GM12892 (cell line): ENCODE measurements at regions not wholly inside any gene's neighbourhood (a gene's known extent, or its start where the extent isn't known, plus 50 kb on each side); places are given as distances from the start of the nearest gene placed in this dataset.

ENCODE experiments used
- DNase-seq: peaks from one replicate; pipeline ENCODE4 v3.0.0; 2011; ENCODE audit not compliant: insufficient read length
- FAIRE-seq: peaks from 2 replicates; lab custom pipeline; 2011; peaks lifted over from hg19 to GRCh38; lab: Jason Lieb, UNC
- POLR2A ChIP-seq: IDR thresholded peaks from 2 replicates; pipeline ENCODE4 v1.6.1; 2011; ENCODE audit warnings: low read depth, low read length, control low read depth
- POLR2AphosphoS5 ChIP-seq: IDR thresholded peaks from 2 replicates; pipeline ENCODE4 v1.6.1; 2011; ENCODE audit warnings: low read depth, low read length, control low read depth
- TAF1 ChIP-seq: IDR thresholded peaks from 2 replicates; pipeline ENCODE4 v1.6.1; 2011; ENCODE audit warnings: low read depth, mild to moderate bottlenecking, control low read depth, low read length, borderline replicate concordance

- DNase-seq = no peak
- FAIRE-seq = no peak
- TF ChIP-seq POLR2A (no peak), TAF1 (no peak), POLR2AphosphoS5 (no peak)
Observed at GRCh38 chr1:201628490-201628889, 89.6 kb downstream of the NAV1 start.

DNA sequence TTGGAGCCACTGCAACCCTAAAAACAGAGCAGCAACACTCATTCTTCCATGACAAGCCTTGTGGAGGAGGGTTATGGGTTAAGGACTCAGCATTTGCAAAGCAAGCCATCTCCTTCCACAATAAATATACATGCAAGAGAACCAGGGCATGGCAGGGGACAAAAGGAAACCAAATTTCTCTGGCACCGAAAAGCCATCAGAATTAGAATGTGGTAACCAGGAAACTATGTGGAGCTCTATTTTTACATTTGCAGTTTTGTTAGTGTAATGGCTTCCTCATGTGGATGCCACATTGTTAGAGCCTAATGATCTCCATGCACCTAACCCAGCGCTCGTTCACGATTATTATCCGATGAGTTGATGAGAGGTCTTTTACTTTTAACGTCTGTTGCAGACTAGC, 91.7 kb downstream of the NAV1 start:
- FAIRE-seq = no peak
- TF ChIP-seq POLR2AphosphoS5 (no peak), POLR2A (no peak), TAF1 (no peak)

DNA sequence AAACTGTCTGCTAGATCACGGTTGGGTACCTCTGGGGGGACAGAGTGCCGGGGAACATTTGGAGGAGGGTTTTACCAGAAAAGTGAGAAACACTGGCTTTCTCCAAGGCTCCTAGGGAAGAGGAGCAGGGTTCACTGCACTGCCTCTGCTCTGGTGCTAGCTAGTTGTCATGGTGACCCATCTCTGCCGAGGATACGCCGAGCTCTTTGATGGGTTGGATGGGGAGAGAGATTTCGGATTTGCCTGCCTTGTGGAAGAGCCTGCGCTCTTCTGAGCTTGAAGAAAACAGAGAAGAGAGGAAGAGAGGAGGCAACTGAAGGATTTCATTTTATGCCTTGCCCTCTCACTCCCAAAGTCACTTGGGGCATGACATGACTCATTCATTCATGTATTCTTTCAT, 92.1 kb downstream of the NAV1 start:
- TF ChIP-seq POLR2AphosphoS5 (no peak), TAF1 (no peak), POLR2A (no peak)
- FAIRE-seq = no peak

More for the DNA sequence above, 91.7 kb downstream of the NAV1 start:
- no peak for DNase-seq

DNA sequence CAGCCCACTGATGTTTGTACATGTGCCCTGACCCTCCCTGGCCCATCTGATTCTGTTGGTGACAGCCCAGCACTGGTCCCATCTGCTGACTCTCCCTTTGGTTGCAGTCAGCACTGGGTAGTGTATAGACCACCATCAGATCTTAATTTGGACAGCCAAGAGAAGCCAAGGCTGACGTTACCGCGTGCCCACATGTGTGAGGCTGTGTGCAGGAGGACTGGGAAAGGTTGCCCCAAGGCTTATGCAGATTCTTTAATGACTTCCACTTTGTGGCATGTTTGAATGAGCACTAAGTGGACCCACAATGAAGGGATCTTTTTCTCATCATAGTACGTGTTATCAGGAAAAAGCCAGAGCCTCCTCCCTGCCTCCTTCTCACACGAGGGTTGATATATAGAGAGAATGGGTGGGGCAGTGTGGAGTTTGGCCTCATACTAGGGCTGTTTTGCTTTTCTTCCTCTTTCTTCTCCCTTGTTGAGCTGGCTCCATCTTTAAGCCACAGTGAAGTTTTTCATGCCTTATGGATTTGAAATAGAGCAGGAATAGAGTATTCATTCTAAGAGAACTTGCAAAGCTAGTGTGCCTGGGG, 93.5 kb downstream of the NAV1 start:
- FAIRE-seq = no peak

More for the DNA sequence above, 92.1 kb downstream of the NAV1 start:
- DNase-seq = no peak

DNA sequence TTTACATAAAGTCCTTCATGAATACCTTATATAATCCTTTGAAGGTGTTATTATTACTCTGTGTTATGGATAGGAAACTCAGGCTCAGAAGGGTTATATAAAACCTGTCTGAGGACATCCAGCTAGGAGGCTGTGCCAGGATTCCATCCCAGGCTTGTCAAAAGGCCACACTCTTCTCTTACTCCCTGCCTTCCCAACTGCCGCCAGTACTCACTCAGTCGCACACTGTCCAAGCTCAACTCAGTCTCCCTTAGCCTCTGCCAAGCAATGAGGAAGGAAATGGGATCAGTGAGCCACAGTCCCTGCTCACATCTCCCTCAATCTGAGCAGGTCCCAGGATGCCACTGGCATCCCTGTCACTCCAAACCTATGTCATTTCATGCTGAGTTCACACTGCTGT, 94.4 kb downstream of the NAV1 start:
- TF ChIP-seq POLR2AphosphoS5 (no peak), POLR2A (no peak), TAF1 (no peak)
- FAIRE-seq (no peak), DNase-seq (no peak)

More for the DNA sequence above, 93.5 kb downstream of the NAV1 start:
- no peak for TF ChIP-seq TAF1
- TF ChIP-seq POLR2A = no peak
- no peak for TF ChIP-seq POLR2AphosphoS5
- DNase-seq = no peak

DNA sequence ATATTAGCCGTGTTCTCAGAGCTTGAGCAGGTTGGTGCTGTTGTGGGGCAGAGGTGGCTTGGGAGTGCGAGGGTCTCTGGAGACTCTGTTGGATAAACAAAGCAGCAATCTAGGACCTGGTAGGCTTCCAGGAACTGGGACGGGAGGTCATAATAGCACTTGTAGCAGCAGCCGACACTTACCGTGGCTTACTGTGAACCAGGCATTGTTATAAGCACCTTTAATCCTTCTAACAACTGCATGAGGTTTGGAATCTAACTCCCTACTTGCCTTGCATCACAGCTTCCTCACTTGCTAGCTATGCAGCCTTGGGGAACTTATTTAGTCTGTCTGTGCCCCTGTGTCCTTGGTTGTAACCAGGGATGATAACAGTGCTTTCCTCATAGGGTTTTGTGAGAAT, 94.9 kb downstream of the NAV1 start:
- no peak for FAIRE-seq
- no peak for TF ChIP-seq POLR2A
- no peak for TF ChIP-seq POLR2AphosphoS5
- TF ChIP-seq TAF1 = no peak
- DNase-seq = no peak

GRCh38 chr1:201634261-201634660, 95.3 kb downstream of the NAV1 start:
- no peak for TF ChIP-seq POLR2AphosphoS5
- TF ChIP-seq POLR2A = no peak
- TF ChIP-seq TAF1 = no peak
- DNase-seq (no peak), FAIRE-seq (no peak)

DNA sequence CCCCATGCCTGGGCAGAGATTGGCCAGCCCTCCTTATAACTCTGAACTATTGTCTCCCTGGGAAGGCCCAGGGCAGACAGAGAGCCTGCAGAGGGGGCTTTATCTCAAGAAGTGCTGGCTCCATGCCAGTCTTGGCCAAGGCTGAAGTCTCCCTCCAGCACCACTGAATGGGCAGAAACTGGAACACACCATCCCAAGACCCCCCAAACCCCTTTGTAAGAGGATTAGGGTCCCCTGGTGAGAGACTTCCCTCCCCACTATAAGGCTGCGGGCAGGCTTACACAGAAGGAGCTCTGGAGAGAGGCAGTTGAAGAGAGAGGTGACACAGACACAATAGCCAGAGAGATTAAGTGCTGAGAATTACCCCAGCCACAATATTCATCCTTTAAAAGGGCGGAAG, 97.2 kb downstream of the NAV1 start:
- FAIRE-seq = no peak

DNA sequence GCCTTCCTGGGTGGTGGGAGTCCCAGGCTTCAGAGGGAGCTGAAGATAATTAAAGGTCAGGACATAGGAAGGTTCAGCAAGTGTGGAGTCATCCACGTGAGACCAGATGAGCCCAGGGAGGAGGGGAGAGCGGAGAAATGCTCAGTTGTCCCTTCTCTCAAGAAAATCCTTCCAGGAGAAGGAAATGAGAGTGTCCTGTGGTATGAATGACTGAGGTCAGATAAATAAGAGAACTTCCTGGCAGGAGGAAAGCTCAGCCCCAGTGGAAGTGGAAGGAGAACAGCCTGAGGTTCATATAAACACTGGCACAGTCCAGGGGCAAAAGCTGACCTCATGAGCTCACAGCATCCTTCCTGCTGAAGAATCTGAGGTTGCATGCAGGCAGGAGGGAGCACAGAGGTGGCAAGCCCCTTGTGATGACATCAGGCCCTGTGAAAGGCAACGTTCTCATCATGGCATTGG, 97.6 kb downstream of the NAV1 start:
- no peak for FAIRE-seq
- TF ChIP-seq POLR2AphosphoS5 (no peak), TAF1 (no peak), POLR2A (no peak)
- no peak for DNase-seq

More for the DNA sequence above, 97.2 kb downstream of the NAV1 start:
- TF ChIP-seq POLR2AphosphoS5 (no peak), TAF1 (no peak), POLR2A (no peak)
- DNase-seq = no peak

- no peak for TF ChIP-seq POLR2AphosphoS5
- TF ChIP-seq TAF1 = no peak
- no peak for TF ChIP-seq POLR2A
- DNase-seq = no peak
- FAIRE-seq = no peak
Observed at GRCh38 chr1:201637282-201638079, 98.6 kb downstream of the NAV1 start.

GRCh38 chr1:201639391-201639790, 100.5 kb downstream of the NAV1 start:
- no peak for FAIRE-seq
- TF ChIP-seq POLR2AphosphoS5 = no peak
- no peak for TF ChIP-seq POLR2A
- TF ChIP-seq TAF1 = no peak
- no peak for DNase-seq
